Esophagus squamous epithelium (tissue), 5 donors: ENCODE measurements at regions not wholly inside any gene's neighbourhood (a gene's known extent, or its start where the extent isn't known, plus 50 kb on each side); places are given as distances from the start of the nearest gene placed in this dataset.

ENCODE experiments used
- DNase-seq: peaks from one replicate; lab custom pipeline; 2025; lab: John Stamatoyannopoulos, UW
- H3K27ac ChIP-seq, 4 donors: fragments of 200-600 bp; sonication (generic); one replicate each; pipeline ENCODE4 v1.5.1; 2016 to 2019; ENCODE audit warnings: mild to moderate bottlenecking in 1 of 4
- H3K27me3 ChIP-seq, 4 donors: fragments of 200-600 bp; sonication (generic); 1 replicate in 3 of 4; 2 replicates in 1 of 4; pipeline versions ENCODE4 v1.5.1 to v1.6.0; 2017 to 2021; ENCODE audit warnings: antibody characterized with exemption in 1 of 4
- H3K36me3 ChIP-seq, 3 donors: fragments of 200-600 bp; sonication (generic); one replicate each; pipeline ENCODE4 v1.5.1; 2016 to 2019
- H3K4me1 ChIP-seq, 3 donors: fragments of 200-600 bp; sonication (generic); one replicate each; pipeline ENCODE4 v1.5.1; 2017 to 2019
- H3K4me3 ChIP-seq, 4 donors: fragments of 200-600 bp; sonication (generic); 1 replicate in 3 of 4; 2 replicates in 1 of 4; pipeline ENCODE4 v1.5.1; 2016 to 2019; ENCODE audit warnings: mild to moderate bottlenecking in 2 of 4, moderate library complexity in 1 of 4
- H3K9me3 ChIP-seq, 3 donors: fragments of 200-600 bp; sonication (generic); one replicate each; pipeline ENCODE4 v1.5.1; 2016 to 2019
- CTCF ChIP-seq, 6 experiments: fragments of 450-650 bp in 4 of 6; fragments of 200-600 bp in 2 of 6; sonication (generic) in 2 of 6; IDR thresholded peaks; one replicate each; pipeline ENCODE4 v1.5.1; 2016 to 2019; ENCODE audit warnings: antibody characterized with exemption in 6 of 6, mild to moderate bottlenecking in 4 of 6, moderate library complexity in 4 of 6
- POLR2A ChIP-seq, 4 donors: fragments of 450-650 bp; IDR thresholded peaks; one replicate each; pipeline ENCODE4 v1.6.1; 2017; ENCODE audit warnings: antibody characterized with exemption in 4 of 4, mild to moderate bottlenecking in 4 of 4, moderate library complexity in 3 of 4
- WGBS, 2 donors: methylation state at CpG; one replicate each; pipeline ENCODE4 v1.1.5; 2018; 5-methylcytosine and 5-hydroxymethylcytosine counted together
- intact Hi-C: fragments of 100-400 bp; cut with DNase I; formaldehyde crosslinking; loops from one replicate; pipeline ENCODE4 v1.15.0; 2022
- donor health status: DM: yes; HTN: yes; CAD: no.

DNA sequence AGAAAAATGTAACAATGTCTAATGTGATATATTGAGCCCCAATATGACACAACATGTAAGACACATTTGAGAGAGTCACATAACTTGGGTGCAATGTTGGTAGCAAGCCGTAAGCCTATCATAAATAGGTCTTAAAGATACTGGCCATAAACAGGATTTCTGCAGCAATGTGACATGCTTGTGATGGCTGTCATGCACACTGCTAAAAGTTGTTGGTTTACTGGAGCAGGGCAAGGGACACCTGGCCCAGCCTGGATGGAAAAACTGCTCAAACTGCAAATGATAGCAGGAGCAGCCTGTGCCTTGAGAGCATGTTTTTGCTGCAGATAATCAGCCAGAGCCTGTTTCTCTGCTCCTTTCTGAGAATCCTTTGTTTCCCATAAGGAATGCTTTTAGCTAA, 136.7 kb upstream of the ZNF91 start:
- Histone ChIP-seq H3K4me1 (no peaks in the 10 kb centered on the region), H3K27ac (no peak overlapping the region), H3K9me3 (peaks cover 0 to 22% (median 0%) of the 10 kb centered on the region in 3 donors), H3K36me3 (no peaks in the 10 kb centered on the region), H3K4me3 (no peak overlapping the region), H3K27me3 (no peaks in the 10 kb centered on the region)
- TF ChIP-seq POLR2A (IDR thresholded peaks at IDR 0.05), result no peak
- no peak for TF ChIP-seq CTCF (IDR thresholded peaks at IDR 0.05)
- no peak for DNase-seq
- WGBS, 2 donors, result 78 to 90% methylated on average over 1 of the region's 1 CpG
- intact Hi-C loops, result no loop called here

DNA sequence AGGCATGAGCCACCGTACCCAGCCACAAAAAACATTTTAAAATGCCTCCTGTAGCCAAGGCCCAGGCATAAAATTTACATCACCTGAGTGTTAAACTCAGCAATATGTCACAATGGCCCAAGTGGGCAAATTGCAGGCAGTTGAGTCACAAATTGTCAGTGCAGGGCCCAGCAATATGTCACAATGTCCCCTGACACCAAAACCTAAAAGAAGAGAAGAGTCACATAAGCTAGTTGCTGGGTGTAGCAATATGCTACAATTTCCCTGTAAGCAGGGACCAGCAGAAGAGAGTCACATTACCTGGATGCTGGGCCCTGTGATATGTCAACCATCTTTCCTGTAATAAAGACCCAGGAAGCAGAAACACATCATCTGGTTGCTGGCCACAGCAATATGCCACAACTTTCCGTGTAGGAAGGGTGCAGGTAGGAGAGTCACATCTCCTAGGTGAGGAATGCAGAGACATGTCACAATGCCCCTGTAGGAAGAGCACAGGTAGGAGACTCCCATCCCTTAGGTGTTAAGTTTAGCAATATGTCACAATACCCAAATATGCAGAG, 136.0 kb upstream of the ZNF91 start:
- Histone ChIP-seq H3K4me1 (no peaks in the 10 kb centered on the region), H3K27ac (no peak overlapping the region), H3K36me3 (no peaks in the 10 kb centered on the region), H3K4me3 (no peak overlapping the region), H3K9me3 (peaks cover 0 to 22% (median 0%) of the 10 kb centered on the region in 3 donors), H3K27me3 (no peaks in the 10 kb centered on the region)
- WGBS, 2 donors, result 68% methylated on average over 2 of the region's 2 CpGs
- intact Hi-C loops, result no loop called here
- TF ChIP-seq POLR2A (IDR thresholded peaks at IDR 0.05) (no peak), CTCF (IDR thresholded peaks at IDR 0.05) (no peak)
- no peak for DNase-seq

DNA sequence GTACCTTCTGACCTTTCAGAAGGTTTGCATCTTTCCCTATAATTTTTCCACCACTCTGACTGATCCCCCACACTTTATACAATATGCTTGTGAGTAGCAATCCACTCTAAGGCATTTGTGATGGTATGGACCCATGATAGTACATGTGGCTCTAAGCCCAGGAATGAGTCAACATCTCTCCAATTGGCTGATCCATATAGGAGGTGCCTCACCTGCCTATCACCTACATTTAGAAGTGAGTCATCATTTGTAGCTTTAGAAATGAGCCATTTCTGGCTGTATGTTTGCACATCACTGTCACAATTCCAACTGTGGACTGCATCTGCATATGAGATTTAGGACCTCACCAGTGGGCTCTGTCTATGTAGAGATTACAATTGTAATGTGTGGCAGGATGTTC, 133.1 kb upstream of the ZNF91 start:
- no peak for TF ChIP-seq POLR2A (IDR thresholded peaks at IDR 0.05)
- no peak for TF ChIP-seq CTCF (IDR thresholded peaks at IDR 0.05)
- Histone ChIP-seq H3K27me3 (no peaks in the 10 kb centered on the region), H3K27ac (no peak overlapping the region), H3K4me1 (no peaks in the 10 kb centered on the region), H3K4me3 (no peak overlapping the region), H3K36me3 (no peaks in the 10 kb centered on the region), H3K9me3 (peaks cover 0 to 13% (median 0%) of the 10 kb centered on the region in 3 donors)
- DNase-seq, result no peak
- intact Hi-C loops, result no loop called here

- Histone ChIP-seq H3K4me1 (no peaks in the 10 kb centered on the region), H3K36me3 (no peaks in the 10 kb centered on the region), H3K27ac (no peak overlapping the region), H3K4me3 (no peak overlapping the region), H3K27me3 (no peaks in the 10 kb centered on the region), H3K9me3 (peaks cover 0 to 10% (median 0%) of the 10 kb centered on the region in 3 donors)
- no peak for DNase-seq
- TF ChIP-seq CTCF (IDR thresholded peaks at IDR 0.05) (no peak), POLR2A (IDR thresholded peaks at IDR 0.05) (no peak)
- 48 to 74% methylated on average over 2 of the region's 2 CpGs for WGBS, 2 donors
- intact Hi-C loops, result no loop called here
Observed at GRCh38 chr19:23527797-23528196, 132.5 kb upstream of the ZNF91 start.

- intact Hi-C loops, result no loop called here
- H3K27ac ChIP-seq, result no peak overlapping the region
Observed at GRCh38 chr19:23526302-23526701, 131.0 kb upstream of the ZNF91 start.

More at GRCh38 chr19:23526302-23526701, 131.0 kb upstream of the ZNF91 start:
- H3K9me3 ChIP-seq, result peaks cover 0 to 5% (median 0%) of the 10 kb centered on the region in 3 donors
- no peak for DNase-seq
- H3K27me3 ChIP-seq, result no peaks in the 10 kb centered on the region
- H3K36me3 ChIP-seq, result no peaks in the 10 kb centered on the region
- 65 to 77% methylated on average over 4 of the region's 4 CpGs for WGBS, 2 donors
- H3K4me1 ChIP-seq, result no peaks in the 10 kb centered on the region
- H3K4me3 ChIP-seq, result no peak overlapping the region
- TF ChIP-seq CTCF (IDR thresholded peaks at IDR 0.05) (no peak), POLR2A (IDR thresholded peaks at IDR 0.05) (no peak)
